ENCODE measurements at regions not wholly inside any gene's neighbourhood (a gene's known extent, or its start where the extent isn't known, plus 50 kb on each side); places are given as distances from the start of the nearest gene placed in this dataset.

GRCh38 chr18:39521164-39521563, 1955.6 kb upstream of the CELF4 start:
- DNase-seq: no peak

GRCh38 chr18:39519741-39520140, 1954.1 kb upstream of the CELF4 start:
- no peak for DNase-seq

DNA sequence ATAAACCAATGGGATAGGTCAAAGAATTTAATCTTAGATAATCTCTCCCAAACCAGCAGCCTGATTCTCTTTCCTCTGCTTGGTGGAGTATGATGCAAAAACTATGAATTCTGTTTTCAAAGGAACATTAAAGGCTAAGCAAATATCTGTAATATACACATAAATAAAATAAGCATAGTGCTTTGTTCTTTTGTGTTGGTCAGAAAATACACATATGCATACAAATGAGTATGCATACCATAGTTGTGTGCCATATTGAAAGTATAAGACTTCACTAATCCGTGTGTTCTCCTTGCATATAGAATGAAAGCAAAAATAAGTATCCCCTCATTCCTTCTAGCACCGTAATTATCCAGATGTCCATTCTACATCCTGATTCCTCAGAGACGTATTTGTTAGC, 1949.7 kb upstream of the CELF4 start:
- no peak for DNase-seq

GRCh38 chr18:39513186-39513585, 1947.6 kb upstream of the CELF4 start:
- no peak for DNase-seq

DNA sequence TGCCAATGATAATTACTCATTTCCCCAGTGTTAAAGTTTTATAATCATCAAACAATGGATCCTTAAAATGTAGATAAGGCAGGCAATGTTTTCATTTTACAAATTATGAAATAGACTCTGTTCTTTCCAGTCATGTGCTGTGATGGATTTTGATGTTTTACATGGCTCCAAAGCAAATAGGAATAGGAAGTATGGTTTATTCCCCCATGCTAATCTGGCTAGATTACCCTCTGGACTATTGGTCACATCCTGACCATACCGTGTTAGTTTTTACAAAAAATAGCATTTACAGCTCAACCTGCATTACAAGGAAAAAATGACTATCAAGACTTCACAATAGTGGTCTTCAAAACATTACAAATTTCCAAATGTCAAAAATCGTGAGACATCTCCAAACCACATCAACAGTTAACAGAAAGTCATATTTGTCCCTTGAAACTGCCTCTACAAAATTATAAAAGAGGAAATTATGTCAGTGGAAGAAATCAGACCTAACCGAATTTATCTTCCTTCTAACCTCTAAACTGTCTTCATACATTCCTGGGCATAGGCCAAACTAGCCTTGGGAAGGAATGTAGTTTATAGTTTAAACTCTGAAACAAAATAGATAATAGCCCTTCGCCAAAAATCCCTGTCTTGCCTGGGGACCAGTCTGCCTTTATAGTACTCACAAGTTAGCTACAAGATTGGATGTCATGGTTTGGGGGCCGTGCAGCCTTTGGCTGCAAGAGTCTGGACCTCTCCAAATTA, 1941.2 kb upstream of the CELF4 start:
- DNase-seq: no peak

DNA sequence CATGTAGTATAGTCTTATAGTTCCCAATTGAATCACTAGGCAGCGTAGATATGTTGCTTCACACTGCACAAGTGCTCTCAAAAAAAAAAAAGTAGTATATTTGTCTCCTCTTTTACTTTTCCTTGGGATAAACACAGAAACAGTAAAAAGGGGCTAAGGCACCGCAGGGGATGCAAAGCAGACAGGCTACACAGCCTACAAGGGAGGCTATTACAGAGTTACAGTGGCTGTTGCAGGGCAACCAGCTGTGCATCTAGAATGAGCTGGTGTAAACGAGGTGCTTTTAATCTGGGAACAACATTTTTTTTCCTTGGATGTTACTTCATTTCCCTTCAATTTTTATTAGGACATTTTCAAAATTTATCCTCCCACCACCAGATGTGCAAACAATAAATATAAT, 1934.7 kb upstream of the CELF4 start:
- no peak for DNase-seq

- no peak for DNase-seq
Observed at GRCh38 chr18:39497821-39498220, 1932.2 kb upstream of the CELF4 start.

DNA sequence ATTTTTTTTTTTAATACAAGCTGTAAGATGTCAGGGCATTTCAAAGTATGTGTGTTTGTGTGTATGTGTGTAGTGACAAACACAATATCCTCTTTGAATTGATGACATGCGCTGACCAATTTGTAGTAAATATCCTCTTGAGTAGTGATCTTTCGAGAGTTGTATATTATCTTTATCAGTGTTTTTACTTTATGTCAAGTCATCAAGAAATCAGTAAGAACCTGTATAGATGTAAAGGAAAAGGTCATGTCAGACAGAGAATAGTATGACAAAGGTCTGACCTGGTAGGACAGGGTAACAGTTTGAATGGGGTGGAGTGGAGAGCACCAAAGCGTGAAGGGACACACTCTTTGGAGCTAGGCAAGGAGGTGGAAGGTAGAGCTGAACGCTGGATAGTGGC, 1931.4 kb upstream of the CELF4 start:
- no peak for DNase-seq

GRCh38 chr18:39494211-39494896, 1928.8 kb upstream of the CELF4 start:
- no peak for DNase-seq

DNA sequence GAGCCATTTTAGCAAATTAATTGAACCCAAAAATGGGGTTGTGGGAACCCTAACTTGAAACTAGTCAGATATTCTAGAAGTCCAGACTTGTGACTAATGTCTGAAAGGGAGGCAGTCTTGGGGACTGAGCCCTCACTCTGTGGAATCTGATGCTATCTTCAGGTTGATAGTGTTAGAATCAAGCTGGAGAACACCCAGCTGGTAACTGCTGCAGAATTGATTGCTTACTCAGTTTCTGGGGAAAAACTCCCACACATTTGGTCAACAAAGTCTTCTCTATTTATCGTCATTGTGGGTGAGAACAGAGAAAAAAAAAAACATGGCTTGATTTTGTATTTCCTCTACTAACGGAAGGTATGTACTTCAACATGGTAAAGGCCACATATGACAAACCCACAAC, 1925.8 kb upstream of the CELF4 start:
- DNase-seq: no peak

DNA sequence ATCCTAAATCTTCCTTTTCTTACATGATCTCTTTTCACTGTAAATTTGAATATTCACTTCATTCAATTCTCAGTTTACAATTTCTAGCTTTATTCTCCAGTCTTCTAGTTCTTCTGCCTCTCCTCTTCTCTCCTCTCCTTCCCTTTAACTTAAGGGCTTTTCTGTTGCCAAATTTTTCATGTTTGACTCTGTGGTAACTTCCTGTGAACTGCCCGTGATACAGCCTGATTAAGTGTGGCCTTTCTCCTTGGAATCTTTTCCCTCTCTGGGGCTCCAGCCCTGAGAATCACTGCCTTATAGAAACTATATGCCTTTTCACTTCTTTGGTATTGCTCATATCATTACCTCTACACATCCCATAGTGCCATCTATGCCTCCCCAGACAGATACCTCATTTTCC, 1923.8 kb upstream of the CELF4 start:
- no peak for DNase-seq

DNA sequence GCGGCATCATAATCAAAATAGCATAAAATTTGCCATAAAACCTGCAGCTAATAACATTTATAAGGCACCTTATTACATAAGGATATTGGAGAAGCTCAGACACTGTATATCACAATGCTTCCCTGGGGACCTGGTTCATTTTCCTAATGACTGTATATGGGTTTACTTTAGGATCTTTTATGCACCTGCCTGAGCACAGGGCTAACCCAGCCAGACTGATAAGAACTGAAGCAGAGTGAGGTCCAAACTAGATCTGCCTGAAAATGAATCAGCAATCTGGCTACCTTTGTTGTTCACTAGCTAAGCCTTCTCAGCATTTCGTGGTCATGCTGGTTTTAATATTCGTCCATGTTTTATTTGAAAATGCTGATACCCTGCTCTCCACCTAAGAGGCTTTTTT, 1922.3 kb upstream of the CELF4 start:
- DNase-seq: no peak

DNA sequence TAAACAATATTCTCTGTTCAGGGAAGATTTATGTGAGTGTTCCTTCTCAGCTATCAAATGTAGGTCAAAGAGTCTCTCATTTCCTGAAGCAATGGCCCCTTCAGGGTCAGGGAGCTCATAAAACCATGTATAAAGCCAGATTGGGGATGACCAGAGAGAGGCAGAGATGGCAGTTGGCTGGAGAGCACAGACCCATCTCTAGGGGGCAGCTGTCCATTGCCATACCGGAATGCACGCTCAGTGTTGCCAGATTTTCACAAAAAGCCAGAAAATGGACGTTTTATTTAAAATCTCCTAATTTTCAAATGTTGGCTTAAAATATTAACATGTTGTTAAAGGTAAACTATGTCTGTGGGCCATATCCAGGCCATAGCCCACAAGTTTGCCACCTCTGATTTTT, 1920.7 kb upstream of the CELF4 start:
- no peak for DNase-seq

- DNase-seq: no peak
Observed at GRCh38 chr18:39485696-39486095, 1920.1 kb upstream of the CELF4 start.

DNA sequence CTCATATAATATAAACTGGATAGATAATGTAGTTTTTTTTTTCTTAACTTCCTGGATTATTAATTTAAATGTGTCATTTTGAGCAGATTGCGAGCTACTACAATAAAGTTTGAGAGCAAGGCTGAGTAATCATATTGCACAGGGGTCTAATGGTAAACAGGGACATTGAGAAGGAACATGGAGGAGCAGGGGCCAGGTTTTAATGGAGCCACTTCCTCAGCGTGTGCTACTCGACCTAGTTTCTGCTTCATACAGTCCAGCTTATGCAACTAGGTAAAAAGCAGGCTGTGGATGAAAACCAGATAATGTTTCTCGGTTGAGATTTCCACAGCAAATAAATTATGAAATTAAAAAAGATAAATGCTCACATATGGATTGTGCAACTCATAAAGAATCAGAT, 1915.7 kb upstream of the CELF4 start:
- no peak for DNase-seq

GRCh38 chr18:39480494-39481195, 1915.0 kb upstream of the CELF4 start:
- DNase-seq: no peak

GRCh38 chr18:39464006-39464405, 1898.4 kb upstream of the CELF4 start:
- DNase-seq: no peak

DNA sequence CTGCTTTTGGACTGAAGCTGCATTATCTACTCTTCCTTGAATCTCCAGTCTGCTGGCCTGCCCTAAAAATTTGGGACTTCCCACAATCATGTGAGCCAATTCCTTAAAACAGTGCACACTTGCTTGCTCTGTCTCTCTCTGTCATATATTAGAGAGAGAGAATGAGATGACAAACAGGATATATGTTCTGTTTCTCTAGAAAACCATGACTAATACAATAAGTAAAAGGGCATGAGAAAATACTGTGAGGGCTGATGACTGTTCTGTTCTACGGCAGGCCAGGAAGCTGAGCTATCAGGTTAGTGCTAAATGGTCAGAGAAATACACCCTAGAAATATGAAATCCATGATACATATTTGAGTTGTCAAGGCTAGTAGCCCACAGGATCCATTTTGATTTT, 1896.8 kb upstream of the CELF4 start:
- DNase-seq: no peak

GRCh38 chr18:39460136-39460535, 1894.5 kb upstream of the CELF4 start:
- DNase-seq: no peak

DNA sequence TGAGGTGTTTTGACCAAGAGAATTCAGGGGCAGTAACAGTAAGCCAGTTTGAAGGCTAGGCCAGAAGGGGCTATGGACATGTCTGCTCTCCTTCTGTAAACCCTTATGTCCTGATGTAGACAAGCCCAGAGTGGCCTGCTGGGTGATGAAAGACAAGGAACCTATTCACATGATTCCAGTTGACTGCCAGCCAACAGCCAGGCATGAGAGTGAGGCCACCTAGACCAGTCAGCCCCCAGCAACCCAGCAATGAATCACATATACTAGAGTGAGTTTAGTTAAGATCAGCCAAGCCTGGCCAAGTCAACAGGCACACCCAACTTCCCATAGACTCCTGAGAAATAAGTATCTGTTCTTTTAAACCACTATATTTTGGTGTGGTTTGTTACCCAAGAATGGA, 1889.7 kb upstream of the CELF4 start:
- DNase-seq: no peak

GRCh38 chr18:39454866-39455265, 1889.3 kb upstream of the CELF4 start:
- no peak for DNase-seq

- no peak for DNase-seq
Observed at GRCh38 chr18:39453882-39454281, 1888.3 kb upstream of the CELF4 start.

DNA sequence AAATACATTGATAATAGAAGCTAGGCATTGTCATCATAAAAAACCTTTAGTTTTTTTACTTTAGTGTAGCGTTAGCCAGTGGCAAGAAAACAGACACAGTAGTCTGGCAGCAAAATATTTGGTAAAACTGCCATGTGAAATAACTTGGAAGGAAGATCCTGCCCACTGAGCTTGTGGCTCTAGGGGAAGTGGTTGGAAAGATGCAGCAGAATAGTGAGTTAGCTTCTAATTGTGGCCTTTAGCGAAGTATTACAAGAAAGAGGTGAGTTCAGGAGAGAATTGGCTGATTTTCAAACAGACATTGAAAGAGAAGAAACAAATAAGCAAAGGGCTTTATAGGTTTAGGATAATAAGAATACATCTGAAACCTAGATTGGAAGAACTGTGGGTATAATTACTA, 1887.8 kb upstream of the CELF4 start:
- DNase-seq: no peak

GRCh38 chr18:39450958-39451357, 1885.4 kb upstream of the CELF4 start:
- DNase-seq: no peak

All from inflammatory macrophage treated with lipopolysaccharide for 1 hour (primary cell).